ENCODE measurements at regions not wholly inside any gene's neighbourhood (a gene's known extent, or its start where the extent isn't known, plus 50 kb on each side); places are given as distances from the start of the nearest gene placed in this dataset.
"Not testable (repeated sequence)": the region's sequence is repeated elsewhere in the genome, so short reads cannot be mapped to it uniquely, and the experiment has no call there.

- Mint-ChIP-seq H3K27me3 (no peaks in the 10 kb centered on the region), H3K27ac (no peak overlapping the region), H3K4me1 (no peaks in the 10 kb centered on the region), H3K9me3 (peaks cover 0 to 18% (median 8%) of the 10 kb centered on the region in 9 donors), H3K4me3 (no peak overlapping the region), H3K36me3 (no peaks in the 10 kb centered on the region)
- DNase-seq (no peak), ATAC-seq (no peak)
- POLR2A ChIA-PET: no interaction called here
Observed at GRCh38 chr10:65083222-65083621, 1562.0 kb downstream of the REEP3 start.

- POLR2A ChIA-PET: no interaction called here
- DNase-seq (no peak), ATAC-seq (no peak)
- Mint-ChIP-seq H3K36me3 (no peaks in the 10 kb centered on the region), H3K9me3 (peaks cover 0 to 13% (median 3%) of the 10 kb centered on the region in 9 donors), H3K4me1 (no peaks in the 10 kb centered on the region), H3K27me3 (no peaks in the 10 kb centered on the region), H3K4me3 (no peak overlapping the region), H3K27ac (no peak overlapping the region)
Observed at GRCh38 chr10:65090991-65091390, 1569.8 kb downstream of the REEP3 start.

GRCh38 chr10:65100146-65100545, 1578.9 kb downstream of the REEP3 start:
- no peaks in the 10 kb centered on the region for H3K36me3 Mint-ChIP-seq
- H3K4me1 Mint-ChIP-seq: no peaks in the 10 kb centered on the region
- DNase-seq (no peak), ATAC-seq (no peak)
- peaks cover 0 to 20% (median 5%) of the 10 kb centered on the region in 9 donors for H3K9me3 Mint-ChIP-seq
- POLR2A ChIA-PET: no interaction called here
- no peaks in the 10 kb centered on the region for H3K27me3 Mint-ChIP-seq
- no peak overlapping the region for H3K4me3 Mint-ChIP-seq
- peak overlapping the region in 1 of 10 donors; percentile 40 for H3K27ac Mint-ChIP-seq

GRCh38 chr10:65100881-65101280, 1579.7 kb downstream of the REEP3 start:
- ATAC-seq: not testable (repeated sequence)

GRCh38 chr10:65110009-65110408, 1588.8 kb downstream of the REEP3 start:
- no peaks in the 10 kb centered on the region for H3K4me1 Mint-ChIP-seq
- H3K4me3 Mint-ChIP-seq: no peak overlapping the region
- ATAC-seq: no peak
- no peak overlapping the region for H3K27ac Mint-ChIP-seq
- DNase-seq: no peak
- no peaks in the 10 kb centered on the region for H3K27me3 Mint-ChIP-seq
- POLR2A ChIA-PET: no interaction called here
- H3K9me3 Mint-ChIP-seq: peaks cover 2 to 53% (median 13%) of the 10 kb centered on the region in 9 donors
- no peaks in the 10 kb centered on the region for H3K36me3 Mint-ChIP-seq

More at GRCh38 chr10:65100881-65101280, 1579.7 kb downstream of the REEP3 start:
- H3K27ac Mint-ChIP-seq, H3K4me1 Mint-ChIP-seq, DNase-seq, H3K27me3 Mint-ChIP-seq, H3K36me3 Mint-ChIP-seq, POLR2A ChIA-PET, H3K4me3 Mint-ChIP-seq: not testable (repeated sequence)
- peaks cover 3 to 22% (median 11%) of the 10 kb centered on the region in 9 donors for H3K9me3 Mint-ChIP-seq

- H3K4me1 Mint-ChIP-seq, DNase-seq, POLR2A ChIA-PET, H3K36me3 Mint-ChIP-seq, H3K27me3 Mint-ChIP-seq, H3K27ac Mint-ChIP-seq, ATAC-seq, H3K4me3 Mint-ChIP-seq: not testable (repeated sequence)
- peaks cover 2 to 45% (median 10%) of the 10 kb centered on the region in 9 donors for H3K9me3 Mint-ChIP-seq
Observed at GRCh38 chr10:65111059-65111458, 1589.9 kb downstream of the REEP3 start.

- DNase-seq (no peak), ATAC-seq (no peak)
- H3K4me1 Mint-ChIP-seq: no peaks in the 10 kb centered on the region
- H3K36me3 Mint-ChIP-seq: no peaks in the 10 kb centered on the region
- no peak overlapping the region for H3K4me3 Mint-ChIP-seq
- peaks cover 0 to 36% (median 7%) of the 10 kb centered on the region in 9 donors for H3K9me3 Mint-ChIP-seq
- no peaks in the 10 kb centered on the region for H3K27me3 Mint-ChIP-seq
- POLR2A ChIA-PET: no interaction called here
- no peak overlapping the region for H3K27ac Mint-ChIP-seq
Observed at GRCh38 chr10:65112573-65112972, 1591.4 kb downstream of the REEP3 start.

GRCh38 chr10:65123120-65123519, 1601.9 kb downstream of the REEP3 start:
- H3K4me1 Mint-ChIP-seq: no peaks in the 10 kb centered on the region
- POLR2A ChIA-PET: no interaction called here
- no peaks in the 10 kb centered on the region for H3K27me3 Mint-ChIP-seq
- no peak overlapping the region for H3K27ac Mint-ChIP-seq
- ATAC-seq (no peak), DNase-seq (no peak)
- no peaks in the 10 kb centered on the region for H3K36me3 Mint-ChIP-seq
- H3K4me3 Mint-ChIP-seq: no peak overlapping the region
- peaks cover 0 to 26% (median 11%) of the 10 kb centered on the region in 9 donors for H3K9me3 Mint-ChIP-seq

GRCh38 chr10:65125212-65125611, 1604.0 kb downstream of the REEP3 start:
- POLR2A ChIA-PET: no interaction called here

GRCh38 chr10:65126288-65126687, 1605.1 kb downstream of the REEP3 start:
- H3K4me3 Mint-ChIP-seq: no peak overlapping the region
- no peaks in the 10 kb centered on the region for H3K36me3 Mint-ChIP-seq
- no peak overlapping the region for H3K27ac Mint-ChIP-seq
- ATAC-seq (no peak), DNase-seq (no peak)
- peaks cover 0 to 21% (median 7%) of the 10 kb centered on the region in 9 donors for H3K9me3 Mint-ChIP-seq
- POLR2A ChIA-PET: no interaction called here
- no peaks in the 10 kb centered on the region for H3K27me3 Mint-ChIP-seq
- no peaks in the 10 kb centered on the region for H3K4me1 Mint-ChIP-seq

More at GRCh38 chr10:65125212-65125611, 1604.0 kb downstream of the REEP3 start:
- Mint-ChIP-seq H3K9me3 (peaks cover 0 to 21% (median 9%) of the 10 kb centered on the region in 9 donors), H3K27me3 (no peaks in the 10 kb centered on the region), H3K36me3 (no peaks in the 10 kb centered on the region), H3K4me3 (no peak overlapping the region), H3K27ac (no peak overlapping the region), H3K4me1 (no peaks in the 10 kb centered on the region)
- no peak for ATAC-seq
- no peak for DNase-seq

GRCh38 chr10:65128277-65128676, 1607.1 kb downstream of the REEP3 start:
- Mint-ChIP-seq H3K36me3 (no peaks in the 10 kb centered on the region), H3K9me3 (peaks cover 0 to 15% (median 4%) of the 10 kb centered on the region in 9 donors), H3K27ac (no peak overlapping the region), H3K27me3 (no peaks in the 10 kb centered on the region), H3K4me1 (no peaks in the 10 kb centered on the region), H3K4me3 (no peak overlapping the region)
- DNase-seq (no peak), ATAC-seq (no peak)
- POLR2A ChIA-PET: no interaction called here

GRCh38 chr10:65130162-65130758, 1609.1 kb downstream of the REEP3 start:
- ATAC-seq: no peak
- DNase-seq: no peak

GRCh38 chr10:65133652-65134051, 1612.5 kb downstream of the REEP3 start:
- H3K4me1 Mint-ChIP-seq: no peaks in the 10 kb centered on the region
- no peaks in the 10 kb centered on the region for H3K36me3 Mint-ChIP-seq
- H3K9me3 Mint-ChIP-seq: peaks cover 0 to 4% (median 0%) of the 10 kb centered on the region in 9 donors
- no peak overlapping the region for H3K27ac Mint-ChIP-seq
- H3K4me3 Mint-ChIP-seq: no peak overlapping the region
- ATAC-seq: no peak
- DNase-seq: no peak
- POLR2A ChIA-PET: no interaction called here
- H3K27me3 Mint-ChIP-seq: no peaks in the 10 kb centered on the region

More at GRCh38 chr10:65130162-65130758, 1609.1 kb downstream of the REEP3 start:
- no peak overlapping the region for H3K4me3 Mint-ChIP-seq
- H3K4me1 Mint-ChIP-seq: no peaks in the 10 kb centered on the region
- no peak overlapping the region for H3K27ac Mint-ChIP-seq
- no peaks in the 10 kb centered on the region for H3K36me3 Mint-ChIP-seq
- no peaks in the 10 kb centered on the region for H3K27me3 Mint-ChIP-seq
- POLR2A ChIA-PET: no interaction called here
- H3K9me3 Mint-ChIP-seq: peaks cover 0 to 11% (median 1%) of the 10 kb centered on the region in 9 donors

- DNase-seq: no peak
- ATAC-seq: no peak
- Mint-ChIP-seq H3K36me3 (no peaks in the 10 kb centered on the region), H3K4me1 (no peaks in the 10 kb centered on the region), H3K27me3 (no peaks in the 10 kb centered on the region), H3K4me3 (no peak overlapping the region), H3K27ac (no peak overlapping the region), H3K9me3 (peaks cover 0 to 4% (median 0%) of the 10 kb centered on the region in 9 donors)
- POLR2A ChIA-PET: no interaction called here
Observed at GRCh38 chr10:65135508-65135907, 1614.3 kb downstream of the REEP3 start.

Measured in naive thymus-derived CD8-positive, alpha-beta T cell (primary cell).